T-helper 1 cell treated with Interleukin-12 subunit alpha and Interleukin-12 subunit beta and Interleukin-4 antibody, amounts not matched to agents 30 ng/mL and 1 ng/mL, for 36 hours (primary cell): ENCODE measurements at regions not wholly inside any gene's neighbourhood (a gene's known extent, or its start where the extent isn't known, plus 50 kb on each side); places are given as distances from the start of the nearest gene placed in this dataset.

Experiments used
- intact Hi-C: fragments of 100-400 bp; cut with micrococcal nuclease; formaldehyde crosslinking; loops from one replicate; pipeline ENCODE4 v1.15.1; 2024

GRCh38 chr4:20629186-20630106, 70.8 kb upstream of the PACRGL start:
- intact Hi-C loops = no loop called here

GRCh38 chr4:20638825-20639224, 61.4 kb upstream of the PACRGL start:
- intact Hi-C loops = no loop called here

- intact Hi-C loops = no loop called here
These were observed 60.9 kb upstream of the PACRGL start for GRCh38 chr4:20639346-20639745.

GRCh38 chr4:20640989-20641388, 59.3 kb upstream of the PACRGL start:
- intact Hi-C loops = no loop called here

DNA sequence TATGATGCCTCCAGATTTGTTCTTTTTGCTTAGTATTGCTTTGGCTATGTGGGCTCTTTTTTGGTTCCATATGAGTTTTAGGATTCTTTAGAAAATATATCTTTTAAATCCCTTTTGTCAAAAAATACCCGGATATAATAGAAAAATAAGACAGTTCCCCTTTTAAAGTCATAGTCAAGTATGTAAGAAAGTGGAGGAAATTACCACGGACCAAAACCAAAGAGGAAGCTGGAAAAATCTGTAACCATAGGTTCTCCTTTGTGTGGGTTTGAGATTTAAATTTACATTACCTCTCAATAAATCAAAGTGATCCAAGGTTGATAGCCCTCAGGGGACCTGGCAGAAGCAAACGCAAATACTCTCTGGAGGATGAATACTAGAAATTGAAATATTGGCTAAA, 58.3 kb upstream of the PACRGL start:
- intact Hi-C loops = no loop called here

- intact Hi-C loops = no loop called here
These were observed 56.6 kb upstream of the PACRGL start for GRCh38 chr4:20643631-20644030.

DNA sequence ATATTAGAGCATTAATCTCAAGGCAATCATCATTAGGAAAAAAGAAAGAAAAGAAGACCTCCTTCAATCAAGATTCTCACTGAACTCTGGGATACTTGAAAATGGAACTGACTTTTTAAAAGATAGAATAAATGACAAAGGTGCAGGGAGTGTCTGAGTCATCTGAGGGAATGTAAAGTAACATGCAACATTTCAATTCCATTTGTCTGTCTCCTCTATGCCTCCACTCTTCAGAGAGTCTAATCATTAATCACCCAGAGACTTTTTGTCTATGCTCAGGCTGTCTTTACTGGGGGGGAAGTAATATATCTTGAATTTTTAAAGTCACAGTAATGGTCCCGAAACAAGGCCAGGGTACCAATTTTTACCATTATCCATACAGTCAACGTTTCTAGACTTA, 55.0 kb upstream of the PACRGL start:
- intact Hi-C loops = no loop called here

DNA sequence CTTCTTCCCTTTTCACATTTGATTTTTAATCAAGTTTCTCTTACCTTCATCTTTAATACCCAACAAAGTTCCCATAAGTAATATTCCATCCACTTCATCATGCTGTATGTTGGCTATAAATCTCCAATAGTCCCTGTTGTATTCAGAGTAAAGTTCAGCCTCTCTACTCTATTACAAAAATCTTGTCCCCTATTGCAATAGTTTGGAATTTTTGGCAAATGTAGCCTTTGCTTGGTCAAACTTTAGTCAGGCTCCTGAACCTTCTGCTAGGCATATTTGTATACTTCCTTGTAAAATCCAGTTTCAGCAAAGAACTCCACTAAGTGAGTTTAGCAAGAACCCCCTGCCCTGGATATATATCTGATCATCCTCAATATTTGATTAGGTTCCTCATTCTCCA, 54.0 kb upstream of the PACRGL start:
- intact Hi-C loops = no loop called here
